Epithelial cell of proximal tubule (primary cell): ENCODE measurements at regions not wholly inside any gene's neighbourhood (a gene's known extent, or its start where the extent isn't known, plus 50 kb on each side); places are given as distances from the start of the nearest gene placed in this dataset.

Experiments
- DNase-seq: peaks from one replicate; pipeline ENCODE4 v3.0.0-alpha.2; 2011; ENCODE audit warnings: low read depth
- H3K4me3 ChIP-seq: 2 replicates; pipeline ENCODE4 v1.5.1; 2011; ENCODE audit warnings: low read depth, mild to moderate bottlenecking, low read length
- CTCF ChIP-seq: conservative IDR thresholded peaks from 2 replicates; pipeline ENCODE4 v1.5.1; 2012; ENCODE audit warnings: low read depth, mild to moderate bottlenecking, low read length

- peak; percentile 1 for DNase-seq
Measured at GRCh38 chrX:119181491-119181890, 53.9 kb upstream of the KIAA1210 start.

DNA sequence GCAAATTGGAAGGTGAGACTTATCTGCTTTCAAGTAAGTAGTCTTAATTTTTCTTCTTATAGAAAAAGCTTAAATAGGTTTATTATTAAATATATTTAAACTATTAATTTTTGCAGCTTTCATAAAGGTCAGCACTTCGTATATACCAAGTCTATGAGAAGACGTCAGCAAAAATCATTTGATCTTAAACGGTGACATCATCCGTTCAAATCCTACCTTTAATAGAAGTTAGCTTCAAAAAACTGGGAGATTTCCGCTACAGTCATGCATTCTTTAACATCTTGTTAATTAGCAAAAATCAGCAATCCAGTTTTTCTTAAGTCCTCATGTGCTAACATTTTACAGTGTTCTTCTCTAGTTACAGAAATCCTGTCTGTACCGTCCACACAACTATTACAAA, 49.9 kb upstream of the PGRMC1 start:
- DNase-seq = no peak
- no peak for TF ChIP-seq CTCF
- H3K4me3 ChIP-seq = no peak overlapping the region

More at GRCh38 chrX:119181491-119181890, 53.9 kb upstream of the KIAA1210 start:
- TF ChIP-seq CTCF = peak; percentile 67
- H3K4me3 ChIP-seq = no peak overlapping the region
